A549 (cell line): ENCODE measurements at regions not wholly inside any gene's neighbourhood (a gene's known extent, or its start where the extent isn't known, plus 50 kb on each side); places are given as distances from the start of the nearest gene placed in this dataset.

Experiments used
- CHD2 ChIP-seq: fragments of 150-350 bp; IDR thresholded peaks from 2 replicates; pipeline ENCODE4 v1.6.1; 2014; ENCODE audit warnings: low read length; ENCODE audit not compliant: partially characterized antibody
- FOSB ChIP-seq: fragments of 250-450 bp; sonication (Bioruptor Pico); IDR thresholded peaks from 2 replicates; pipeline ENCODE4 v1.5.0; 2020; ENCODE audit warnings: mild to moderate bottlenecking, moderate library complexity
- MAFK ChIP-seq: fragments of 450-650 bp; IDR thresholded peaks from 2 replicates; pipeline ENCODE4 v1.6.1; 2014; ENCODE audit not compliant: partially characterized antibody
- POLR2A ChIP-seq: IDR thresholded peaks from 2 replicates; pipeline ENCODE4 v1.6.1; 2012; ENCODE audit warnings: mild to moderate bottlenecking, low read length
- POLR2AphosphoS2 ChIP-seq: conservative IDR thresholded peaks from 2 replicates; pipeline ENCODE4 v1.6.1; 2012; ENCODE audit warnings: low read length, improper control_type of control experiment, inconsistent platforms
- RCOR1 ChIP-seq: fragments of 150-350 bp; IDR thresholded peaks from 2 replicates; pipeline ENCODE4 v1.6.1; 2014; ENCODE audit warnings: antibody characterized with exemption, low read length, low read depth
- RFX5 ChIP-seq: fragments of 450-650 bp; IDR thresholded peaks from 2 replicates; pipeline ENCODE4 v1.7.1; 2014; ENCODE audit warnings: antibody characterized with exemption, mild to moderate bottlenecking, moderate library complexity
- TF ChIP-seq, protein P1 (sequence below): fragments of >200 bp; sonication (Bioruptor Twin); formaldehyde crosslinking; IDR thresholded peaks from 3 replicates; pipeline ENCODE4 v1.5.1; 2016
- TF ChIP-seq, protein P2 (sequence below): IDR thresholded peaks from 2 replicates; pipeline ENCODE4 v1.6.1; 2012
- TF ChIP-seq, protein P3 (sequence below): fragments of 450-650 bp; IDR thresholded peaks from 2 replicates; pipeline ENCODE4 v1.6.1; 2014; ENCODE audit warnings: antibody characterized with exemption
- TF ChIP-seq, protein P4 (sequence below): fragments of 200-600 bp; sonication (generic); IDR thresholded peaks from 2 replicates; pipeline ENCODE4 v1.6.1; 2016; ENCODE audit warnings: antibody characterized with exemption, mild to moderate bottlenecking, moderate library complexity
- TF ChIP-seq, protein P5 (sequence below): fragments of 250-450 bp; sonication (Bioruptor Pico); IDR thresholded peaks from 2 replicates; pipeline ENCODE4 v1.5.0; 2021; ENCODE audit warnings: mild to moderate bottlenecking, moderate library complexity, borderline replicate concordance

- TF ChIP-seq, protein P1, sequence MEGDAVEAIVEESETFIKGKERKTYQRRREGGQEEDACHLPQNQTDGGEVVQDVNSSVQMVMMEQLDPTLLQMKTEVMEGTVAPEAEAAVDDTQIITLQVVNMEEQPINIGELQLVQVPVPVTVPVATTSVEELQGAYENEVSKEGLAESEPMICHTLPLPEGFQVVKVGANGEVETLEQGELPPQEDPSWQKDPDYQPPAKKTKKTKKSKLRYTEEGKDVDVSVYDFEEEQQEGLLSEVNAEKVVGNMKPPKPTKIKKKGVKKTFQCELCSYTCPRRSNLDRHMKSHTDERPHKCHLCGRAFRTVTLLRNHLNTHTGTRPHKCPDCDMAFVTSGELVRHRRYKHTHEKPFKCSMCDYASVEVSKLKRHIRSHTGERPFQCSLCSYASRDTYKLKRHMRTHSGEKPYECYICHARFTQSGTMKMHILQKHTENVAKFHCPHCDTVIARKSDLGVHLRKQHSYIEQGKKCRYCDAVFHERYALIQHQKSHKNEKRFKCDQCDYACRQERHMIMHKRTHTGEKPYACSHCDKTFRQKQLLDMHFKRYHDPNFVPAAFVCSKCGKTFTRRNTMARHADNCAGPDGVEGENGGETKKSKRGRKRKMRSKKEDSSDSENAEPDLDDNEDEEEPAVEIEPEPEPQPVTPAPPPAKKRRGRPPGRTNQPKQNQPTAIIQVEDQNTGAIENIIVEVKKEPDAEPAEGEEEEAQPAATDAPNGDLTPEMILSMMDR: no peak
- TF ChIP-seq FOSB (CRISPR knock-in tag): no peak
- TF ChIP-seq POLR2A: no peak
- TF ChIP-seq, protein P2, sequence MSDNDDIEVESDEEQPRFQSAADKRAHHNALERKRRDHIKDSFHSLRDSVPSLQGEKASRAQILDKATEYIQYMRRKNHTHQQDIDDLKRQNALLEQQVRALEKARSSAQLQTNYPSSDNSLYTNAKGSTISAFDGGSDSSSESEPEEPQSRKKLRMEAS: no peak
- TF ChIP-seq CHD2: no peak
- no peak for TF ChIP-seq MAFK
- TF ChIP-seq RCOR1: no peak
- TF ChIP-seq, protein P3, sequence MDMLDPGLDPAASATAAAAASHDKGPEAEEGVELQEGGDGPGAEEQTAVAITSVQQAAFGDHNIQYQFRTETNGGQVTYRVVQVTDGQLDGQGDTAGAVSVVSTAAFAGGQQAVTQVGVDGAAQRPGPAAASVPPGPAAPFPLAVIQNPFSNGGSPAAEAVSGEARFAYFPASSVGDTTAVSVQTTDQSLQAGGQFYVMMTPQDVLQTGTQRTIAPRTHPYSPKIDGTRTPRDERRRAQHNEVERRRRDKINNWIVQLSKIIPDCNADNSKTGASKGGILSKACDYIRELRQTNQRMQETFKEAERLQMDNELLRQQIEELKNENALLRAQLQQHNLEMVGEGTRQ: no peak
- no peak for TF ChIP-seq POLR2AphosphoS2
- TF ChIP-seq RFX5: no peak
- TF ChIP-seq, protein P4, sequence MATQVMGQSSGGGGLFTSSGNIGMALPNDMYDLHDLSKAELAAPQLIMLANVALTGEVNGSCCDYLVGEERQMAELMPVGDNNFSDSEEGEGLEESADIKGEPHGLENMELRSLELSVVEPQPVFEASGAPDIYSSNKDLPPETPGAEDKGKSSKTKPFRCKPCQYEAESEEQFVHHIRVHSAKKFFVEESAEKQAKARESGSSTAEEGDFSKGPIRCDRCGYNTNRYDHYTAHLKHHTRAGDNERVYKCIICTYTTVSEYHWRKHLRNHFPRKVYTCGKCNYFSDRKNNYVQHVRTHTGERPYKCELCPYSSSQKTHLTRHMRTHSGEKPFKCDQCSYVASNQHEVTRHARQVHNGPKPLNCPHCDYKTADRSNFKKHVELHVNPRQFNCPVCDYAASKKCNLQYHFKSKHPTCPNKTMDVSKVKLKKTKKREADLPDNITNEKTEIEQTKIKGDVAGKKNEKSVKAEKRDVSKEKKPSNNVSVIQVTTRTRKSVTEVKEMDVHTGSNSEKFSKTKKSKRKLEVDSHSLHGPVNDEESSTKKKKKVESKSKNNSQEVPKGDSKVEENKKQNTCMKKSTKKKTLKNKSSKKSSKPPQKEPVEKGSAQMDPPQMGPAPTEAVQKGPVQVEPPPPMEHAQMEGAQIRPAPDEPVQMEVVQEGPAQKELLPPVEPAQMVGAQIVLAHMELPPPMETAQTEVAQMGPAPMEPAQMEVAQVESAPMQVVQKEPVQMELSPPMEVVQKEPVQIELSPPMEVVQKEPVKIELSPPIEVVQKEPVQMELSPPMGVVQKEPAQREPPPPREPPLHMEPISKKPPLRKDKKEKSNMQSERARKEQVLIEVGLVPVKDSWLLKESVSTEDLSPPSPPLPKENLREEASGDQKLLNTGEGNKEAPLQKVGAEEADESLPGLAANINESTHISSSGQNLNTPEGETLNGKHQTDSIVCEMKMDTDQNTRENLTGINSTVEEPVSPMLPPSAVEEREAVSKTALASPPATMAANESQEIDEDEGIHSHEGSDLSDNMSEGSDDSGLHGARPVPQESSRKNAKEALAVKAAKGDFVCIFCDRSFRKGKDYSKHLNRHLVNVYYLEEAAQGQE: no peak
- TF ChIP-seq, protein P5, sequence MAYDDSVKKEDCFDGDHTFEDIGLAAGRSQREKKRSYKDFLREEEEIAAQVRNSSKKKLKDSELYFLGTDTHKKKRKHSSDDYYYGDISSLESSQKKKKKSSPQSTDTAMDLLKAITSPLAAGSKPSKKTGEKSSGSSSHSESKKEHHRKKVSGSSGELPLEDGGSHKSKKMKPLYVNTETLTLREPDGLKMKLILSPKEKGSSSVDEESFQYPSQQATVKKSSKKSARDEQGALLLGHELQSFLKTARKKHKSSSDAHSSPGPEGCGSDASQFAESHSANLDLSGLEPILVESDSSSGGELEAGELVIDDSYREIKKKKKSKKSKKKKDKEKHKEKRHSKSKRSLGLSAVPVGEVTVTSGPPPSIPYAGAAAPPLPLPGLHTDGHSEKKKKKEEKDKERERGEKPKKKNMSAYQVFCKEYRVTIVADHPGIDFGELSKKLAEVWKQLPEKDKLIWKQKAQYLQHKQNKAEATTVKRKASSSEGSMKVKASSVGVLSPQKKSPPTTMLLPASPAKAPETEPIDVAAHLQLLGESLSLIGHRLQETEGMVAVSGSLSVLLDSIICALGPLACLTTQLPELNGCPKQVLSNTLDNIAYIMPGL (CRISPR knock-in tag): no peak
Observed at GRCh38 chr2:236954641-236955040, 131.0 kb upstream of the COPS8 start.
